B cell (primary cell): ENCODE measurements at regions not wholly inside any gene's neighbourhood (a gene's known extent, or its start where the extent isn't known, plus 50 kb on each side); places are given as distances from the start of the nearest gene placed in this dataset.

Experiments
- ATAC-seq: fragments of 200-7000 bp; cut with Tn5 transposase; one replicate; pipeline ENCODE4 v1.10.0; 2021; ENCODE audit warnings: low read depth, mild to moderate bottlenecking, moderate number of reproducible peaks, moderate library complexity
- CTCF ChIA-PET: fragments of 350-600 bp; sonication (Branson Sonifier 250); formaldehyde crosslinking; loops from one replicate; lab custom pipeline; 2021; ENCODE audit warnings: antibody characterized with exemption, inconsistent platforms; lab: Charles Lee
- POLR2A ChIA-PET: fragments of 350-600 bp; sonication (Branson Sonifier 250); formaldehyde crosslinking; loops from one replicate; lab custom pipeline; 2021; ENCODE audit warnings: antibody characterized with exemption; lab: Charles Lee
- DNase-seq: peaks from one replicate; pipeline ENCODE4 v3.0.0; 2013
- H2AFZ ChIP-seq: 2 replicates; pipeline ENCODE4 v1.6.1; 2012; ENCODE audit warnings: mild to moderate bottlenecking, low read depth, low read length; ENCODE audit not compliant: insufficient read depth, poor library complexity, severe bottlenecking
- H3K27ac ChIP-seq, 2 donors: 1 replicate in 1 of 2; 2 replicates in 1 of 2; pipeline ENCODE4 v1.5.1; 2012 to 2013; ENCODE audit warnings: low read length in 2 of 2, mild to moderate bottlenecking in 2 of 2, moderate library complexity in 1 of 2
- H3K27me3 ChIP-seq, 4 experiments: fragments of 200-600 bp in 1 of 4; sonication (generic) in 1 of 4; replicated peaks in 1 of 4; 1 replicate in 2 of 4; 2 replicates in 2 of 4; pipeline versions ENCODE4 v1.6.1 to v1.7.0; 2013 to 2016; ENCODE audit warnings: low read length in 3 of 4, mild to moderate bottlenecking in 2 of 4, mixed read lengths in 1 of 4, moderate library complexity in 1 of 4; ENCODE audit not compliant: insufficient read depth in 4 of 4, control insufficient read depth in 3 of 4; ENCODE audit errors: control extremely low read depth in 1 of 4
- H3K36me3 ChIP-seq, 2 experiments: replicated peaks in 1 of 2; 1 replicate in 1 of 2; 2 replicates in 1 of 2; pipeline versions ENCODE4 v1.6.1 to v1.7.1; 2013; ENCODE audit warnings: low read length in 1 of 2; ENCODE audit not compliant: insufficient read depth in 2 of 2, control insufficient read depth in 1 of 2; ENCODE audit errors: control extremely low read depth in 1 of 2, extremely low read depth in 1 of 2
- H3K4me1 ChIP-seq, 2 donors: fragments of 200-600 bp in 1 of 2; sonication (generic) in 1 of 2; 1 replicate in 1 of 2; 2 replicates in 1 of 2; pipeline versions ENCODE4 v1.5.1 to v1.6.1; 2013 to 2017; ENCODE audit warnings: low read length in 2 of 2; ENCODE audit not compliant: control insufficient read depth in 2 of 2, insufficient read depth in 2 of 2
- H3K4me2 ChIP-seq: replicated peaks from 2 replicates; pipeline ENCODE3; 2012; ENCODE audit warnings: mild to moderate bottlenecking, low read depth, low read length; ENCODE audit not compliant: poor library complexity, severe bottlenecking
- H3K4me3 ChIP-seq, 5 experiments: fragments of 200-600 bp in 1 of 5; sonication (generic) in 1 of 5; 1 replicate in 3 of 5; 2 replicates in 2 of 5; pipeline versions ENCODE4 v1.5.1 to v1.7.0; 2011 to 2016; ENCODE audit warnings: low read length in 4 of 5, mild to moderate bottlenecking in 4 of 5, low read depth in 2 of 5, control low read depth in 1 of 5, moderate library complexity in 1 of 5; ENCODE audit not compliant: insufficient read depth in 1 of 5; ENCODE audit errors: control extremely low read depth in 1 of 5, extremely low read depth in 1 of 5
- H3K79me2 ChIP-seq: fragments of 200-600 bp; sonication (generic); one replicate; pipeline ENCODE4 v1.6.0; 2016; ENCODE audit warnings: low read length; ENCODE audit not compliant: control insufficient read depth, insufficient read depth
- H3K9ac ChIP-seq: fragments of 200-600 bp; sonication (generic); 2 replicates; pipeline ENCODE4 v1.6.1; 2017; ENCODE audit warnings: mild to moderate bottlenecking, low read length, moderate library complexity
- H3K9me3 ChIP-seq, 3 donors: one replicate each; pipeline versions ENCODE4 v1.6.1 to v1.7.1; 2013; ENCODE audit warnings: low read length in 2 of 3; ENCODE audit not compliant: control insufficient read depth in 2 of 3, insufficient read depth in 1 of 3; ENCODE audit errors: control extremely low read depth in 1 of 3
- H4K20me1 ChIP-seq: 2 replicates; pipeline ENCODE4 v1.6.0; 2012; ENCODE audit warnings: mild to moderate bottlenecking, low read length; ENCODE audit not compliant: insufficient read depth, control insufficient read depth, poor library complexity, severe bottlenecking
- H3K27ac Mint-ChIP-seq: one replicate; pipeline ENCODE4 v1.8.0; 2021; ENCODE audit warnings: mixed read lengths
- H3K27me3 Mint-ChIP-seq: one replicate; pipeline ENCODE4 v1.8.0; 2021; ENCODE audit warnings: mixed read lengths
- H3K4me1 Mint-ChIP-seq: one replicate; pipeline ENCODE4 v1.8.0; 2021; ENCODE audit warnings: mixed read lengths
- H3K4me3 Mint-ChIP-seq: one replicate; pipeline ENCODE4 v1.8.0; 2021; ENCODE audit warnings: mixed read lengths
- H3K9me3 Mint-ChIP-seq: one replicate; pipeline ENCODE4 v1.8.0; 2022; ENCODE audit warnings: mixed read lengths; ENCODE audit not compliant: insufficient read depth
- EZH2 ChIP-seq: IDR thresholded peaks from 2 replicates; pipeline ENCODE4 v1.6.1; 2012; ENCODE audit warnings: borderline replicate concordance, low read depth, mild to moderate bottlenecking, moderate library complexity, low read length; ENCODE audit not compliant: insufficient read depth, poor library complexity, severe bottlenecking
- WGBS: methylation state at CpG from one replicate; pipeline ENCODE4 v1.1.5; 2013; ENCODE audit warnings: missing lambda C conversion rate; ENCODE audit not compliant: insufficient coverage; 5-methylcytosine and 5-hydroxymethylcytosine counted together
- intact Hi-C: fragments of 100-400 bp; cut with micrococcal nuclease; formaldehyde crosslinking; loops from one replicate; pipeline ENCODE4 v1.10.0; 2022
- TF ChIP-seq, protein P1 (sequence below): fragments of 200-600 bp; IDR thresholded peaks from one replicate; pipeline ENCODE4 v1.8.0; 2022; ENCODE audit warnings: antibody characterized with exemption, mild to moderate bottlenecking

- H3K4me3 ChIP-seq = no peak overlapping the region
- no peak for ATAC-seq
- Mint-ChIP-seq H3K27me3 (no peaks in the 10 kb centered on the region), H3K4me3 (no peak overlapping the region), H3K4me1 (peaks cover 63% of the 10 kb centered on the region), H3K27ac (no peak overlapping the region), H3K9me3 (no peaks in the 10 kb centered on the region)
- H3K27me3 ChIP-seq = no peaks in the 10 kb centered on the region
- H4K20me1 ChIP-seq = no peaks in the 10 kb centered on the region
- DNase-seq = no peak
- H3K9me3 ChIP-seq = no peaks in the 10 kb centered on the region
- ChIA-PET POLR2A (no interaction called here), CTCF (no interaction called here)
- H3K4me2 ChIP-seq = no peak overlapping the region
- H3K4me1 ChIP-seq = peaks cover 33 to 54% of the 10 kb centered on the region in 2 donors
- WGBS = 92% methylated on average over 2 of the region's 3 CpGs
- no peak overlapping the region for H2AFZ ChIP-seq
- no peaks in the 10 kb centered on the region for H3K36me3 ChIP-seq
- H3K27ac ChIP-seq = no peak overlapping the region
- H3K9ac ChIP-seq = no peak overlapping the region
- no peak for TF ChIP-seq EZH2
- TF ChIP-seq, protein P1, sequence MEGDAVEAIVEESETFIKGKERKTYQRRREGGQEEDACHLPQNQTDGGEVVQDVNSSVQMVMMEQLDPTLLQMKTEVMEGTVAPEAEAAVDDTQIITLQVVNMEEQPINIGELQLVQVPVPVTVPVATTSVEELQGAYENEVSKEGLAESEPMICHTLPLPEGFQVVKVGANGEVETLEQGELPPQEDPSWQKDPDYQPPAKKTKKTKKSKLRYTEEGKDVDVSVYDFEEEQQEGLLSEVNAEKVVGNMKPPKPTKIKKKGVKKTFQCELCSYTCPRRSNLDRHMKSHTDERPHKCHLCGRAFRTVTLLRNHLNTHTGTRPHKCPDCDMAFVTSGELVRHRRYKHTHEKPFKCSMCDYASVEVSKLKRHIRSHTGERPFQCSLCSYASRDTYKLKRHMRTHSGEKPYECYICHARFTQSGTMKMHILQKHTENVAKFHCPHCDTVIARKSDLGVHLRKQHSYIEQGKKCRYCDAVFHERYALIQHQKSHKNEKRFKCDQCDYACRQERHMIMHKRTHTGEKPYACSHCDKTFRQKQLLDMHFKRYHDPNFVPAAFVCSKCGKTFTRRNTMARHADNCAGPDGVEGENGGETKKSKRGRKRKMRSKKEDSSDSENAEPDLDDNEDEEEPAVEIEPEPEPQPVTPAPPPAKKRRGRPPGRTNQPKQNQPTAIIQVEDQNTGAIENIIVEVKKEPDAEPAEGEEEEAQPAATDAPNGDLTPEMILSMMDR = no peak
- no peaks in the 10 kb centered on the region for H3K79me2 ChIP-seq
- intact Hi-C loops = no loop called here
Observed at GRCh38 chr2:136323195-136323594, 205.2 kb upstream of the CXCR4 start.

DNA sequence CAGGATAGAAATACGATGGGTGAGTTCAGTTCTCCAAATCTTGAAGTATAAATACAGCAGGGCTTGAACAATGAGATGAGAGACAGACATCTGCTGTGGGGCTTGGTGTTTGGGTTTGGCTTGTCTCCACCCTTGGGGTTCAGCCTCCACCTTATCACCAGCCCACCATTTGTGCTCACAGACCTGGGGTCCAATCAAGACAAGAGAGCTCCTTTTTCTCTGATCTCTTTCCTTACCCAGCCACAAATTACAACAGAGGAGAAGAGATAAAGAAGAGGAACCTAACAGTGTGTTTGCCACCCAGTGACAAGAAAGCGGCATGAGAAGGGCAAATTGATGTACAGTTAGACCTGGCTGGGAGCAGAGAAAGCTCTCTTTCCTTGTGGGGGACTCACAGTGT, 204.5 kb upstream of the CXCR4 start:
- Histone ChIP-seq H3K4me2 (no peak overlapping the region), H3K36me3 (no peaks in the 10 kb centered on the region), H4K20me1 (no peaks in the 10 kb centered on the region), H3K9me3 (no peaks in the 10 kb centered on the region), H3K9ac (no peak overlapping the region), H3K27ac (no peak overlapping the region), H3K4me3 (no peak overlapping the region), H3K79me2 (no peaks in the 10 kb centered on the region), H3K4me1 (peaks cover 31 to 48% of the 10 kb centered on the region in 2 donors), H3K27me3 (no peaks in the 10 kb centered on the region), H2AFZ (peak overlapping the region; percentile 39)
- no peaks in the 10 kb centered on the region for H3K9me3 Mint-ChIP-seq
- no peak for ATAC-seq
- intact Hi-C loops = no loop called here
- DNase-seq = no peak
- H3K4me1 Mint-ChIP-seq = peaks cover 55% of the 10 kb centered on the region
- H3K27ac Mint-ChIP-seq = no peak overlapping the region
- no peak overlapping the region for H3K4me3 Mint-ChIP-seq
- TF ChIP-seq, protein P1 = no peak
- no peak for TF ChIP-seq EZH2
- 87% methylated on average over 1 of the region's 2 CpGs for WGBS
- CTCF ChIA-PET = interaction anchor here (0.6 to 1.3 kb wide), 2 partner anchors 14 to 83 kb away, joined by 3 read pairs; no protein-coding TSS in a partner anchor
- no peaks in the 10 kb centered on the region for H3K27me3 Mint-ChIP-seq
- POLR2A ChIA-PET = no interaction called here
